ENCODE measurements at regions not wholly inside any gene's neighbourhood (a gene's known extent, or its start where the extent isn't known, plus 50 kb on each side); places are given as distances from the start of the nearest gene placed in this dataset.

DNA sequence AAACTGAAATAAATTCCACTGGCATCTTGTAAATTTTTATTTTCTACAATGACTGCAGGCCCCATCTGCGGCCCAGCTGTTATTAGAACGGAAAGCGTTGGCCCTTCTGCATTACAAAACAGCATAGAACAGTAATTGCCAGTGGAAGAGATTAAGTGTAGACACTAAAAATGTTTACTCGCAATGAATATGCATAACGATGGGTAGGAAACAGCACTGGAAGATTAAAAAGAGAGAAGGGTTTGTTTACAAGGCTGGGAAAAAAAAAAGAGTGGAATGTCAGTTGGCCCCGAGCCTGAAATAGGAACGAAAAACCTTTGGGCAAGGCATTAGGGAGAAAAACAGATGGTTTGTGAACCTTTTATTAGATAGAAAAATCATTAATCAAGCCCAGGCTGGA is 275.9 kb upstream of the TCF4 start:
- TF ChIP-seq, protein P1, sequence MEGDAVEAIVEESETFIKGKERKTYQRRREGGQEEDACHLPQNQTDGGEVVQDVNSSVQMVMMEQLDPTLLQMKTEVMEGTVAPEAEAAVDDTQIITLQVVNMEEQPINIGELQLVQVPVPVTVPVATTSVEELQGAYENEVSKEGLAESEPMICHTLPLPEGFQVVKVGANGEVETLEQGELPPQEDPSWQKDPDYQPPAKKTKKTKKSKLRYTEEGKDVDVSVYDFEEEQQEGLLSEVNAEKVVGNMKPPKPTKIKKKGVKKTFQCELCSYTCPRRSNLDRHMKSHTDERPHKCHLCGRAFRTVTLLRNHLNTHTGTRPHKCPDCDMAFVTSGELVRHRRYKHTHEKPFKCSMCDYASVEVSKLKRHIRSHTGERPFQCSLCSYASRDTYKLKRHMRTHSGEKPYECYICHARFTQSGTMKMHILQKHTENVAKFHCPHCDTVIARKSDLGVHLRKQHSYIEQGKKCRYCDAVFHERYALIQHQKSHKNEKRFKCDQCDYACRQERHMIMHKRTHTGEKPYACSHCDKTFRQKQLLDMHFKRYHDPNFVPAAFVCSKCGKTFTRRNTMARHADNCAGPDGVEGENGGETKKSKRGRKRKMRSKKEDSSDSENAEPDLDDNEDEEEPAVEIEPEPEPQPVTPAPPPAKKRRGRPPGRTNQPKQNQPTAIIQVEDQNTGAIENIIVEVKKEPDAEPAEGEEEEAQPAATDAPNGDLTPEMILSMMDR (IDR thresholded peaks at IDR 0.05; ENCODE audit: low read depth, low read length, poor library complexity, severe bottlenecking), result no peak
- TF ChIP-seq EZH2phosphoT487 (IDR thresholded peaks at IDR 0.05; ENCODE audit: borderline replicate concordance, low read length), result no peak
